NCI-H1092 treated with DMSO at 0.1 percent for 48 hours (cell line): ENCODE measurements at regions not wholly inside any gene's neighbourhood (a gene's known extent, or its start where the extent isn't known, plus 50 kb on each side); places are given as distances from the start of the nearest gene placed in this dataset.

ENCODE experiments used
- DNase-seq: peaks from one replicate; lab custom pipeline; 2025; lab: John Stamatoyannopoulos, UW

DNA sequence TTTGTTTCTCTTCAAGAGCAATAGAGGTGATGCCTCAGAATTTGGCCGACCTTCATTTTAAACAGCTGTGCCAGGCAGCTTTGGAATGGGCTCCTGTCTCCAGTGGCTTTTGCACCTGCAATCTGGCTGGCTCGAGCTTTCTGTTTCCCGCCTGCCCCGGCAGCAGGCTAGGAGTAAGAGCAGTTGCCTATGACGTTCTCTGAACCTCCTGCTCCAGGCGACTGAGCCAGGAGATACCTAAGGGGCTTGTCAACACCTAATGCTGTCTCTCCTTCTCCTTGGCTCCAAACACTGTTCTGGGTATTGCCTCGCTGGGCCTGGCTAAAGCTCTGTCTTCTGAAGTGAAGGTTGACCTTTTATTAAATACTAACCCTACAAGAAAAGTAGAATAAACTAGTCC lies 229.9 kb downstream of the LRRN1 start:
- DNase-seq: no peak

DNA sequence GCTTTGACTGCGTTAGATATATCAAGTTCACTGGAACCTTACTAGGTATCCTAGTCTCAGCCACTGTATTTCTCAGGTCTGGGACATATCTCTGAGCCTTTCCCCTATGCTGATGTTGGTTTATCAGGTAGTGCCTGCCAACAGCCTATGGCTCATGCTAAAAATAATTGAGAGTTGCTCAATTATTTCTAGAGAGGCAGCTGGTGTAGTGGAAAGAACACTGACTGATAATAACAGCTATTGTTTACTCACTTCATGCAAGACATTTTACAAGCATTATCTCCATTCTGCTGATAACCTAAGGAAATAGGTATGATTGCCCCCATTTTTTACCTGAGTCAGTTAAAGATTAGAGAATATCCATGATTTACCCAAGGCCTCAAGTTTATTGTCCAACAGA lies 231.4 kb downstream of the LRRN1 start:
- DNase-seq: no peak

GRCh38 chr3:4033296-4033695 lies 234.1 kb downstream of the LRRN1 start:
- no peak for DNase-seq

- no peak for DNase-seq
These were observed 236.8 kb downstream of the LRRN1 start for GRCh38 chr3:4036046-4036445.

DNA sequence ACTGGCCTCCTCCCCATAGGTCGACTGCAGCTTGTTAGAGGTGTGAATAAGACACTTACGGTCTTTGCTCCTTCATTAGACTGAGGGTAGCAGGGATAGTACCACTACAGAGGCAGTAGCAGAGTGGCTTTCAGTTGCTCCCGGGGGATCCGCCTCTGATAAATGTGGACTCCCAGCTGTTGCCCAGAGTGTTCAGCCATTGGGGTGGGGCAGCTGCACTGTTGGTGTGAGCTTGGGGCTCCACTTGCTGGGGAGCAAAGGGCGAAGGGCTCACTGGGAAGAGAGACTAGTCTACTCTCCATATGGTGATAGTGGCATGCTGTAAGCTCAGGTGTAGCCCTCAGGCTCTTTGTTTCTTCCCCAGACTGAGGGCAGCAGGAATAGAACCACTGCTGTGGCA lies 239.1 kb downstream of the LRRN1 start:
- no peak for DNase-seq

- no peak for DNase-seq
These were observed 242.8 kb downstream of the LRRN1 start for GRCh38 chr3:4042070-4042469.

DNA sequence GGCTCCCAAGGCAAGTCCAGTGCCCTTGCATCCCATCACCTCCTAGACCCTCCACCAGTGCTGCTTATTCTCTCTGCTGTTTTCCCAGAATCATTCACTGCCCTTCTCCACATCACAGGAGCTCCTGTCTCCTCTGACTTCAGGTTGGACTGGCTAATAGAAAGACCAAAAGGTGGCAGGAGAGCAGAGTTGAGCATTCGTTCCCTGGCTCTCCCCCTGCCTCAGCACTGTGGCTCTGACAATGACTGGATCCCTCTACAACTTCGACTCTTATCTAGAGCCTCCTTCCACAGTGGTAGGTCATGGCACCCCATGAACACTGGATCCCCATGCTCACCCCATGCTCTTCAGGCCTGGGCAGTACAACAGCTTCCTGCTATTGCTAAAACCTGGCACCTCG lies 243.6 kb downstream of the LRRN1 start:
- no peak for DNase-seq

DNA sequence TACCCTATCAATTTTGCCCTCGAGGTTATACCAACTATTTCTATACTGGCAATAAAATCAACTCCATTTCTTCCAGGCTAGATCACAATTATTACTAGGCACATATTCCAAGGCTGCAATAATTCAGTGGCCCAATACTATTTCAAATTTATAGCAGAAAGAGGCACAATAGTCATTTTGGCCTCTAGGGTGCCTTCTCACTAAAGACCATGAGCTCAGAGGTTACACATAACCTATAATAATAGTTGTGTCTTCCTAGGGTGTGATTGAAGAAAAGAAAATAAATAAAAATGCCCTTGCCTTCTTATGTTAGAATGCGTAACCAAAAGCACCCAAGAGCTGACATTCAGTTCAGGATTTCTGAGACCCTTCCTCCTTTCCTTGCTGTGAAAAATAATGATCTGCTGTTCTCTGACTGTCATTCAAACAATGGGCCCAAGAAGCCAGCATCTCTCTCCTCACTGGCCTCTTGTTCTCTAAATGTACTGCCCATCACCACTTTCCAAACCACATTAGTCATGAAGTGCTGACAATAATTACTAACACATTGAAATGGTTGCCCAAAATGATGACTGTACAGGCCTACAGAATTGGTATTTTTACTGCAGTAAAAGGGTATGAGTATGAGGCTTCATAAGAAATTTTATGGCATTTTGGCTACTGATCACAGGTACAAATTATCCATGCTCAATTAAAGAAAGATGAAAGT lies 244.8 kb downstream of the LRRN1 start:
- no peak for DNase-seq

DNA sequence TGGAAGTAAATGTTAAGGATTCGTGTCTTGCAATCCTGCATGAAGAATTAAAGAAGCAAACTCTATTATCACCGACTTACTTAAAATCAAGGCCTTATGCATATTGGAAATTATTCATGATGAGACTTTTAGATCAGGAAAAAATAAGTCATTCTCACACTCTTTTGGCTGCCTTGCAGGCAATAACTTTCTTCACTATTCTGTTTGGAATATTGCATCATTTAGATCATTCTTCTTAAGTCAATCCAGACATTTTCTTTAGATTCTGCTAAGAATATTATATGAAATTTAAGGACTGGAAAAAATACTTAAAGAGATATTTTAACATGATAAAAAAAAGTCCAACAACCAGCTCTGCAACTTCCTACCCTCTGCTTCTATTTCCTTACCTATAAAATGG lies 245.4 kb downstream of the LRRN1 start:
- no peak for DNase-seq

DNA sequence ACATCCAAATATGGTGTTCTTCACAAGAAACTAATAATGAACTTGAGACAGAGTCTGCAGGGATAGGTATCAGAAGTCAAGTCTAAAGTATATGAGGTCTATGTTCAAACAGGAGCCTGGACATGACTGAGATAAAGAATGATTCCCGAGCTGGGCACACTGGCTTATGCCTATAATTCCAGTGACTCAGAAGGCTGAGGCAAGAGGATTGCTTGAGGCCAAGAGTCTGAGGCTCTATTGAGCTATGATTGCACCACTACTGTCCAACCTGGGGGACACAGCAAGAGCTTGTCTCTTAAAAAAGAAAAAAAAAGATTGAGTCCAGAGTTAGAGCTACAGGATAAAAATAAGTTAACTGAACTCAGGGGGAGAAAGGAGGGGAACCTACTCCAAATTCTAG lies 246.5 kb downstream of the LRRN1 start:
- DNase-seq: no peak

- no peak for DNase-seq
These were observed 248.1 kb downstream of the LRRN1 start for GRCh38 chr3:4047366-4047765.

GRCh38 chr3:4052706-4053105 lies 250.5 kb upstream of the SETMAR start:
- DNase-seq: no peak

- DNase-seq: no peak
These were observed 249.2 kb upstream of the SETMAR start for GRCh38 chr3:4053975-4054374.

DNA sequence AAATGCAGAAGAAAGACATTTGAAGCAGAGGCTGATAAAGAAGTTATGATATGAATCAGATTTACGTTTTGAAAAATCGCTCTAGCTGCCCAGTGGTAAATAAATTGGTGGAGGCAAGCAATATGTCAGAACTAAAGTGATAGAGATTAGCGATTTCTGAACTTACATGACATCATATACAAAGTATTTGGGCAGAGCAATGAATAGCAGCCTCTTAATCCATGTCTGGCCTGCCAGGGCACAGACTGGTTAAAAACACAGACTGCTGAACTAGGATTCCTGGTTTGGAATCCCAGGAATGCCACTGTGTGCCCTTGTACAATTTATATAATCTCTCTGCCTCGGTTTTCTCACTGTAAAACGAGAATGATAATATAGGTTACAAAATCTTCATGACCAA lies 243.1 kb upstream of the SETMAR start:
- no peak for DNase-seq

GRCh38 chr3:4060603-4061002 lies 242.6 kb upstream of the SETMAR start:
- DNase-seq: no peak

GRCh38 chr3:4061195-4061594 lies 242.0 kb upstream of the SETMAR start:
- no peak for DNase-seq

GRCh38 chr3:4061783-4062360 lies 241.3 kb upstream of the SETMAR start:
- DNase-seq: no peak

DNA sequence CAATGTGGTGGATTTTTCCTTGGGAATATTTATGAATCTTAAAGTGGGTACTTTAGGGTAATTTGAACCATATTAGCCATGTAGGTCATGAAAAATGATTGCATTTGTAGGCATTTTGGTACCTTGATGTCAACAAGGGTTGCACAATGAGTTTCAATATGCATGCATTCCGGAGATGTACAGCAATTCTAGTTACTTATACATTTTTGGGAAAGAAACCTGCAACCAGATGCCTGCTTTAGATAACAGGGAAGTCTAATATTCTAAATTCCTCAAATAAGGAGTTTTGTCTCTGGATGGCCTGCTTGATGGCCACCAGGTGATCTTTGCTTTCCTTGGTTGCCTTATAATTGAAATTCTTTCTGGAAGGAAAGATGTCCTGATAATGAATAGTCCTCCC lies 240.5 kb upstream of the SETMAR start:
- no peak for DNase-seq

- DNase-seq: no peak
These were observed 239.1 kb upstream of the SETMAR start for GRCh38 chr3:4063916-4064574.

- no peak for DNase-seq
These were observed 238.1 kb upstream of the SETMAR start for GRCh38 chr3:4065085-4065484.

GRCh38 chr3:4065554-4065953 lies 237.6 kb upstream of the SETMAR start:
- DNase-seq: no peak

GRCh38 chr3:4067893-4068292 lies 235.3 kb upstream of the SETMAR start:
- DNase-seq: no peak

- no peak for DNase-seq
These were observed 233.4 kb upstream of the SETMAR start for GRCh38 chr3:4069796-4070195.
